SK-N-SH (cell line): ENCODE measurements at regions not wholly inside any gene's neighbourhood (a gene's known extent, or its start where the extent isn't known, plus 50 kb on each side); places are given as distances from the start of the nearest gene placed in this dataset.

ENCODE experiments used
- CTCF ChIA-PET: fragments of 300-600, 350-600 bp; formaldehyde crosslinking; extraction: SDS; loops from one replicate; lab custom pipeline; 2021; lab: Yijun Ruan, JAX
- POLR2A ChIA-PET: fragments of 350-600 bp; sonication (Branson Sonifier 250); formaldehyde crosslinking; extraction: SDS; loops from one replicate; lab custom pipeline; 2020; ENCODE audit warnings: antibody characterized with exemption, inconsistent platforms; lab: Yijun Ruan, JAX
- DNase-seq: peaks from one replicate; pipeline ENCODE4 v3.0.0; 2012
- H2AFZ ChIP-seq: fragments of 200-600 bp; sonication (generic); 2 replicates; pipeline ENCODE4 v1.8.1; 2016; ENCODE audit warnings: antibody characterized with exemption, mild to moderate bottlenecking, low read depth
- H3F3A ChIP-seq: fragments of 200-600 bp; sonication (generic); replicated peaks from 2 replicates; pipeline ENCODE3; 2016; ENCODE audit warnings: antibody characterized with exemption, mild to moderate bottlenecking; ENCODE audit not compliant: insufficient read depth
- H3K27ac ChIP-seq, 2 experiments: fragments of 200-500 bp in 1 of 2; fragments of 200-600 bp in 1 of 2; sonication (Bioruptor generic) in 1 of 2; sonication (generic), shearing (Covaris generic) in 1 of 2; 2 replicates each; pipeline versions ENCODE4 v1.5.1 to v1.6.1; 2014 to 2016; ENCODE audit warnings: low read depth in 2 of 2, inconsistent platforms in 1 of 2, low read length in 1 of 2, mild to moderate bottlenecking in 1 of 2, mixed read lengths in 1 of 2
- H3K27me3 ChIP-seq: fragments of 200-600 bp; sonication (generic), shearing (Covaris generic); 2 replicates; pipeline ENCODE4 v1.6.1; 2016; ENCODE audit warnings: mixed run types; ENCODE audit not compliant: insufficient read depth
- H3K36me3 ChIP-seq, 2 experiments: fragments of 200-500 bp in 1 of 2; fragments of 200-600 bp in 1 of 2; sonication (Bioruptor generic) in 1 of 2; sonication (generic) in 1 of 2; replicated peaks in 1 of 2; 2 replicates each; pipeline versions ENCODE3 to v1.5.1; 2014 to 2016; ENCODE audit warnings: low read length in 1 of 2, mild to moderate bottlenecking in 1 of 2; ENCODE audit not compliant: insufficient read depth in 2 of 2, control insufficient read depth in 1 of 2
- H3K4me1 ChIP-seq, 2 experiments: fragments of 200-500 bp in 1 of 2; fragments of 200-600 bp in 1 of 2; sonication (Bioruptor generic) in 1 of 2; sonication (generic), shearing (Covaris generic) in 1 of 2; 2 replicates each; pipeline versions ENCODE4 v1.5.1 to v1.6.1; 2014 to 2016; ENCODE audit warnings: low read depth in 1 of 2, low read length in 1 of 2, mixed run types in 1 of 2; ENCODE audit not compliant: insufficient read depth in 2 of 2, control insufficient read depth in 1 of 2
- H3K4me2 ChIP-seq: fragments of 200-600 bp; sonication (generic), shearing (Covaris generic); 2 replicates; pipeline ENCODE4 v1.6.1; 2017; ENCODE audit warnings: mixed run types
- H3K4me3 ChIP-seq, 2 experiments: fragments of 200-500 bp in 1 of 2; fragments of 200-600 bp in 1 of 2; sonication (Bioruptor generic) in 1 of 2; sonication (generic), shearing (Covaris generic) in 1 of 2; 2 replicates each; pipeline versions ENCODE4 v1.5.1 to v1.8.1; 2014 to 2016; ENCODE audit warnings: low read depth in 2 of 2, inconsistent platforms in 1 of 2, low read length in 1 of 2, mild to moderate bottlenecking in 1 of 2, mixed read lengths in 1 of 2, moderate library complexity in 1 of 2
- H3K79me2 ChIP-seq: fragments of 200-600 bp; sonication (generic); 2 replicates; pipeline ENCODE4 v1.8.1; 2017; ENCODE audit warnings: mild to moderate bottlenecking; ENCODE audit not compliant: insufficient read depth
- H3K9ac ChIP-seq: fragments of 200-600 bp; sonication (generic); 2 replicates; pipeline ENCODE4 v1.6.1; 2017; ENCODE audit warnings: mixed run types
- H3K9me2 ChIP-seq: fragments of 200-600 bp; sonication (generic); 2 replicates; pipeline ENCODE4 v1.6.1; 2017; ENCODE audit warnings: mixed run types
- H3K9me3 ChIP-seq: fragments of 200-600 bp; sonication (generic); 2 replicates; pipeline ENCODE4 v1.6.1; 2017; ENCODE audit warnings: mixed run types, mild to moderate bottlenecking, moderate library complexity
- H4K20me1 ChIP-seq: fragments of 200-600 bp; sonication (generic); 2 replicates; pipeline ENCODE4 v1.6.1; 2017; ENCODE audit warnings: mild to moderate bottlenecking, mixed run types; ENCODE audit not compliant: insufficient read depth
- CHD2 ChIP-seq: fragments of 150-350 bp; IDR thresholded peaks from 2 replicates; pipeline ENCODE4 v1.6.1; 2018; ENCODE audit warnings: low read length; ENCODE audit not compliant: partially characterized antibody
- EP300 ChIP-seq, 2 experiments: IDR thresholded peaks; 2 replicates each; pipeline versions ENCODE4 v1.4.0 to v1.6.1; 2012; ENCODE audit warnings: borderline replicate concordance in 1 of 2, low read depth in 1 of 2, low read length in 1 of 2
- FOSL2 ChIP-seq: IDR thresholded peaks from 2 replicates; pipeline ENCODE4 v1.4.0; 2012; ENCODE audit warnings: low read depth, mild to moderate bottlenecking, moderate library complexity, borderline replicate concordance
- FOXM1 ChIP-seq: IDR thresholded peaks from 2 replicates; pipeline ENCODE4 v1.4.0; 2012; ENCODE audit warnings: low read depth, mild to moderate bottlenecking
- JUND ChIP-seq: IDR thresholded peaks from 2 replicates; pipeline ENCODE4 v1.4.0; 2012
- MXI1 ChIP-seq: IDR thresholded peaks from 2 replicates; pipeline ENCODE4 v1.6.1; 2012; ENCODE audit warnings: mild to moderate bottlenecking, low read depth, low read length, improper control_type of control experiment
- NFIC ChIP-seq: IDR thresholded peaks from 2 replicates; pipeline ENCODE4 v1.4.0; 2012; ENCODE audit warnings: borderline replicate concordance
- PBX3 ChIP-seq: IDR thresholded peaks from 2 replicates; pipeline ENCODE4; 2012
- POLR2AphosphoS5 ChIP-seq: IDR thresholded peaks from 2 replicates; pipeline ENCODE4 v1.6.1; 2012; ENCODE audit warnings: low read depth, low read length
- RAD21 ChIP-seq: IDR thresholded peaks from 2 replicates; pipeline ENCODE4 v1.6.1; 2012; ENCODE audit warnings: mild to moderate bottlenecking, low read length
- RCOR1 ChIP-seq: fragments of 150-350 bp; IDR thresholded peaks from 2 replicates; pipeline ENCODE4 v1.6.1; 2017; ENCODE audit warnings: antibody characterized with exemption, low read length
- RFX5 ChIP-seq: IDR thresholded peaks from 2 replicates; pipeline ENCODE4 v1.6.1; 2012; ENCODE audit warnings: mild to moderate bottlenecking, improper control_type of control experiment, low read length
- RXRA ChIP-seq: IDR thresholded peaks from 2 replicates; pipeline ENCODE4 v1.4.0; 2012; ENCODE audit warnings: low read depth, mild to moderate bottlenecking, borderline replicate concordance
- SMC3 ChIP-seq: IDR thresholded peaks from 2 replicates; pipeline ENCODE4 v1.6.1; 2012; ENCODE audit warnings: low read depth, low read length, improper control_type of control experiment
- TAF1 ChIP-seq: IDR thresholded peaks from 2 replicates; pipeline ENCODE4 v1.6.1; 2012; ENCODE audit warnings: low read depth, mild to moderate bottlenecking, low read length, moderate library complexity, borderline replicate concordance
- TCF12 ChIP-seq: IDR thresholded peaks from 2 replicates; pipeline ENCODE4 v1.4.0; 2012
- TEAD4 ChIP-seq: IDR thresholded peaks from 2 replicates; pipeline ENCODE4 v1.4.0; 2012; ENCODE audit warnings: mild to moderate bottlenecking, borderline replicate concordance; ENCODE audit not compliant: insufficient read depth
- WGBS: methylation state at CpG from one replicate; pipeline ENCODE4 v1.1.6; 2017; ENCODE audit warnings: low lambda C conversion rate; 5-methylcytosine and 5-hydroxymethylcytosine counted together
- TF ChIP-seq, protein P1 (sequence below): IDR thresholded peaks from 2 replicates; pipeline ENCODE4 v1.6.1; 2012; ENCODE audit warnings: mild to moderate bottlenecking, low read depth, low read length, moderate library complexity

DNA sequence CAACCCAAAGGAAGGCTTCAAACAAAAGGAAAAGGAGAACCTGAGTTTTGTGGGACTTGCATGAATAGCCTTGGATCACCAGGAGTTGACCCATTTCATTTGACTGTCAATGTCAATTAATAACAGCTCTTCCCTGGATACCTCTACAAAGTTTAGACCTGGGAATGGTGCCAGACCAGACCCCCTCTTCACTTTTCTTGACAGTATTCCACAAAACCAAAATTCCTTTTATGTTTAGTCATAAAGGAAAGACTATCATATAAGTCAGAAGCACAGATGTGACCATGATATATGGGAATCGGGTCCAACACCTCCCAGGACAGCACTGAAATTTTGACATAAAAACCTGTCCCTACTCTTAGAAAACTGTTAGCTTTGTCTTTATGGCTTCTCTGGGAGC lies 191.8 kb downstream of the LYPLAL1 start:
- Histone ChIP-seq H3K4me1 (no peaks in the 10 kb centered on the region), H3K4me3 (no peak overlapping the region), H3K4me2 (no peak overlapping the region), H3K27ac (no peak overlapping the region), H2AFZ (no peak overlapping the region), H3K9ac (no peak overlapping the region), H3F3A (no peaks in the 10 kb centered on the region), H4K20me1 (no peaks in the 10 kb centered on the region), H3K9me3 (no peaks in the 10 kb centered on the region), H3K36me3 (no peaks in the 10 kb centered on the region), H3K27me3 (no peaks in the 10 kb centered on the region), H3K9me2 (no peaks in the 10 kb centered on the region), H3K79me2 (no peaks in the 10 kb centered on the region)
- POLR2A ChIA-PET, result no interaction called here
- DNase-seq, result no peak
- CTCF ChIA-PET, result interaction anchor here (1.0 kb wide), 1 partner anchor 21 kb away, joined by 3 read pairs; no protein-coding TSS in a partner anchor
- 64% methylated on average over 1 of the region's 1 CpG for WGBS
- TF ChIP-seq TCF12 (peak; percentile 79), MXI1 (no peak), RCOR1 (no peak), FOSL2 (peak; percentile 52; the same call in 1 of the 2 replicates), PBX3 (peak; percentile 89), NFIC (peak; percentile 84), EP300 (IDR thresholded peaks at IDR 0.05; ENCODE audit: borderline replicate concordance in 1 of 2, low read depth in 1 of 2, low read length in 1 of 2) (peak in 1 of 2 experiments; percentile 68; a peak in 2 of 4 replicates), JUND (peak; percentile 76), TEAD4 (peak; percentile 54; the same call in 1 of the 2 replicates), RXRA (0 out of 2 replicates have a peak, but pooled peaks have one; percentile 25)
- TF ChIP-seq, protein P1, sequence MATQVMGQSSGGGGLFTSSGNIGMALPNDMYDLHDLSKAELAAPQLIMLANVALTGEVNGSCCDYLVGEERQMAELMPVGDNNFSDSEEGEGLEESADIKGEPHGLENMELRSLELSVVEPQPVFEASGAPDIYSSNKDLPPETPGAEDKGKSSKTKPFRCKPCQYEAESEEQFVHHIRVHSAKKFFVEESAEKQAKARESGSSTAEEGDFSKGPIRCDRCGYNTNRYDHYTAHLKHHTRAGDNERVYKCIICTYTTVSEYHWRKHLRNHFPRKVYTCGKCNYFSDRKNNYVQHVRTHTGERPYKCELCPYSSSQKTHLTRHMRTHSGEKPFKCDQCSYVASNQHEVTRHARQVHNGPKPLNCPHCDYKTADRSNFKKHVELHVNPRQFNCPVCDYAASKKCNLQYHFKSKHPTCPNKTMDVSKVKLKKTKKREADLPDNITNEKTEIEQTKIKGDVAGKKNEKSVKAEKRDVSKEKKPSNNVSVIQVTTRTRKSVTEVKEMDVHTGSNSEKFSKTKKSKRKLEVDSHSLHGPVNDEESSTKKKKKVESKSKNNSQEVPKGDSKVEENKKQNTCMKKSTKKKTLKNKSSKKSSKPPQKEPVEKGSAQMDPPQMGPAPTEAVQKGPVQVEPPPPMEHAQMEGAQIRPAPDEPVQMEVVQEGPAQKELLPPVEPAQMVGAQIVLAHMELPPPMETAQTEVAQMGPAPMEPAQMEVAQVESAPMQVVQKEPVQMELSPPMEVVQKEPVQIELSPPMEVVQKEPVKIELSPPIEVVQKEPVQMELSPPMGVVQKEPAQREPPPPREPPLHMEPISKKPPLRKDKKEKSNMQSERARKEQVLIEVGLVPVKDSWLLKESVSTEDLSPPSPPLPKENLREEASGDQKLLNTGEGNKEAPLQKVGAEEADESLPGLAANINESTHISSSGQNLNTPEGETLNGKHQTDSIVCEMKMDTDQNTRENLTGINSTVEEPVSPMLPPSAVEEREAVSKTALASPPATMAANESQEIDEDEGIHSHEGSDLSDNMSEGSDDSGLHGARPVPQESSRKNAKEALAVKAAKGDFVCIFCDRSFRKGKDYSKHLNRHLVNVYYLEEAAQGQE, result no peak

DNA sequence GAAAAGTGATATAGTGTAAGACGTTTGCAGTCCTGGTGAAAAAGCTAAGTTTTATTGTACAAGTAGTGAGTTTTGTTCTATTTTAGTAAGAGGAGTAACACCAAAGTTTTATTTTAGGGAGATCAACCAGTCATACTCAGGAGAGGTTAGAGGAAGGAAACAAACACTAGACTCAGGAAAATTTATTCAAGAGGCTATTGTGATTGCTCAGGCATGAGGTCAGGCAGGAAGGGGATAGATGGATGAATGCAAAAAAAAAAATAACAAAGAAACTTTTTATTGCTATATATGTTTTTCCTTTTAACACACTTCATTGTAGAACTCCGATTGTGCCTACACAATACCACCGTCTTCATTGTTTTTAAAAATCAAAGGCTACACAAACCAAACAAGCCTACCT lies 189.0 kb downstream of the LYPLAL1 start:
- ChIA-PET CTCF (no interaction called here), POLR2A (no interaction called here)
- Histone ChIP-seq H3K27ac (no peak overlapping the region), H3K4me1 (no peaks in the 10 kb centered on the region), H3K36me3 (no peaks in the 10 kb centered on the region), H3K9me2 (no peaks in the 10 kb centered on the region), H3K4me3 (no peak overlapping the region), H3K79me2 (no peaks in the 10 kb centered on the region), H3K4me2 (no peak overlapping the region), H3F3A (no peaks in the 10 kb centered on the region), H2AFZ (no peak overlapping the region), H3K27me3 (no peaks in the 10 kb centered on the region), H4K20me1 (no peaks in the 10 kb centered on the region), H3K9ac (no peak overlapping the region), H3K9me3 (no peaks in the 10 kb centered on the region)
- WGBS, result 94% methylated on average over 3 of the region's 3 CpGs
- no peak for DNase-seq
- TF ChIP-seq NFIC (no peak), EP300 (IDR thresholded peaks at IDR 0.05; ENCODE audit: borderline replicate concordance in 1 of 2, low read depth in 1 of 2, low read length in 1 of 2) (no peak), TAF1 (no peak), FOSL2 (no peak), JUND (no peak), POLR2AphosphoS5 (no peak), TCF12 (no peak), RAD21 (no peak), RFX5 (no peak), PBX3 (no peak), SMC3 (no peak), RXRA (no peak), FOXM1 (no peak), CHD2 (no peak), RCOR1 (no peak)
- TF ChIP-seq, protein P1, result no peak
